Right hindlimb (tissue), 1 donor: ENCODE measurements at regions not wholly inside any gene's neighbourhood (a gene's known extent, or its start where the extent isn't known, plus 50 kb on each side); places are given as distances from the start of the nearest gene placed in this dataset.

Experiments used
- DNase-seq: peaks from one replicate; pipeline ENCODE4 v3.0.0-alpha.2; 2018

- no peak for DNase-seq
Observed at GRCh38 chr1:223445402-223445801, 52.2 kb downstream of the CCDC185 start.

GRCh38 chr1:223453902-223454301 lies 60.7 kb downstream of the CCDC185 start:
- no peak for DNase-seq

GRCh38 chr1:223454959-223455358 lies 61.7 kb downstream of the CCDC185 start:
- DNase-seq = no peak

GRCh38 chr1:223455470-223455869 lies 62.3 kb downstream of the CCDC185 start:
- no peak for DNase-seq

GRCh38 chr1:223456747-223457146 lies 63.5 kb downstream of the CCDC185 start:
- no peak for DNase-seq

- no peak for DNase-seq
Observed at GRCh38 chr1:223460566-223461189, 67.5 kb downstream of the CCDC185 start.

GRCh38 chr1:223462047-223462630 lies 68.9 kb downstream of the CCDC185 start:
- DNase-seq = no peak

- no peak for DNase-seq
Observed at GRCh38 chr1:223462866-223463404, 69.7 kb downstream of the CCDC185 start.

GRCh38 chr1:223466151-223466550 lies 72.9 kb downstream of the CCDC185 start:
- no peak for DNase-seq

GRCh38 chr1:223471566-223471965 lies 78.4 kb downstream of the CCDC185 start:
- DNase-seq = no peak

- DNase-seq = no peak
Observed at GRCh38 chr1:223472057-223472456, 78.8 kb downstream of the CCDC185 start.

- no peak for DNase-seq
Observed at GRCh38 chr1:223473601-223474344, 80.6 kb downstream of the CCDC185 start.

GRCh38 chr1:223474804-223475203 lies 81.6 kb downstream of the CCDC185 start:
- no peak for DNase-seq

GRCh38 chr1:223477456-223477855 lies 84.2 kb downstream of the CCDC185 start:
- no peak for DNase-seq

GRCh38 chr1:223478606-223479005 lies 85.4 kb downstream of the CCDC185 start:
- peak; percentile 7 for DNase-seq

- DNase-seq = peak; percentile 2
Observed at GRCh38 chr1:223479261-223479660, 86.0 kb downstream of the CCDC185 start.

GRCh38 chr1:223479718-223480425 lies 86.7 kb downstream of the CCDC185 start:
- peak; percentile 10 for DNase-seq

GRCh38 chr1:223482132-223482531 lies 88.9 kb downstream of the CCDC185 start:
- no peak for DNase-seq

GRCh38 chr1:223482766-223483165 lies 89.6 kb downstream of the CCDC185 start:
- DNase-seq = no peak

GRCh38 chr1:223483511-223483910 lies 90.3 kb downstream of the CCDC185 start:
- peak; percentile 10 for DNase-seq

- DNase-seq = peak; percentile 4
Observed at GRCh38 chr1:223486366-223486765, 93.2 kb downstream of the CCDC185 start.

GRCh38 chr1:223486932-223487886 lies 94.0 kb downstream of the CCDC185 start:
- peak; percentile 25 for DNase-seq
